T-helper 9 cell (primary cell): ENCODE measurements at regions not wholly inside any gene's neighbourhood (a gene's known extent, or its start where the extent isn't known, plus 50 kb on each side); places are given as distances from the start of the nearest gene placed in this dataset.

Experiments
- DNase-seq: peaks from one replicate; pipeline ENCODE4 v3.0.0-alpha.2; 2020

DNA sequence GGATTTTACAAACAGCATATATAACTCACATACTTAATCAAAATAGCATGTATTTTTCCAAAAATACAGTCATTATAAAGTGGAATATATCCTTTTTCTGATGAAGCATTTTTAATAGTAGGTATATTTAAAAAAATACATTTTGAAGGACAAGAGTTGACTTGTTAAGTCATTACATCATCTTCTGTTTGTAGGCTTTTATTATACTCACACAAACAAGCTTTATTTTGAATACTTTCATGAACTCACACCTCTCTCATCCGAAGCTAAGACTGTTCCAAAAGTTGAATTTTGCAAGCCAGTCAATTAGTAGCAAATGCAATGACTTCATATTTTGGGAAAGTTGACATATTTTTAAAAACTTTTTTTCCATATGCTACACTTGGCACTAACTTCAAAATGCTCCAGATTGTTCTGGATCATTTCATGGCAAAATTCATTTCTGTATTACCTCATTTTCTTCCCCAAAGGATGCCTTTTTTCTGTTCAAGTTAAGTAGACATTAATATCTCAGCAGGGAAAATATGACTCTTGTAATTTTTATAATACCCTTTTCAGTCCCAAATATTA is 68.5 kb upstream of the WDR75 start:
- no peak for DNase-seq

DNA sequence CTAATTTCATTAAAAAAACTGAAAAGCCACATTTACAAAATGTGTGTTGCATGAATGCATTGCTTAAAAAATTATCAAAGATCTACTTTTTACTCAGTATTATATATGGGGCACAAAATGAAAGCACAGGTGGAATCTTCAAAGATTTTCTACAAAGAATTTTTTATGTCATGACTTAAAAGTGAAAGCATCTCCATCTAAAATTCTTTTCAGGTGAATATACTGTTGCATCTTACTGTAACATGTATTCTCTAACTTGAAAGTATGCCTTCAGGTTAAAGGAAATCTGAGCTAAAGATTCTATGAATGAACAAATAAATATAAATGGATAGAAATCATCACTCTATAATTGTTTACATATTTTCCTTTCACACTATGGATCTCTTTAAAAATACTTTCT is 66.8 kb upstream of the WDR75 start:
- no peak for DNase-seq

DNA sequence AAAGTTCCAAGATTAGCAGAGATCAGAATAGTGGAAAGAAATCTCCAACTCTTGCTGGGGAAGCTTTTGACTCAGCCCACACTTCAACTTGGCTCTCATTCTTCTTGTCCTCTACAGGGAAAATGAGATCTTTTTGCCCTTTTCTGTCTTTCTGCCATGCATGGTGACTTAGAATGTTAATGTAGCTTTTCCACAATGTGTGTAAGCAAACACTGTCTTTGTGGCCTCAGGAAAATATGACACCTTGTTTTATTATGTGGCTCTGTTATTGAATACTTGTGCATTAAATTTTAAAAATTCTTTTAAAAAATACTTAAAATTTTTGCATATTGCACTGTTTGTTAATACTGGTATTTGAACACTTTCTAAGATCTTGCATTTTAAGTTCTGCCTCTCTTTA is 65.4 kb upstream of the WDR75 start:
- no peak for DNase-seq

DNA sequence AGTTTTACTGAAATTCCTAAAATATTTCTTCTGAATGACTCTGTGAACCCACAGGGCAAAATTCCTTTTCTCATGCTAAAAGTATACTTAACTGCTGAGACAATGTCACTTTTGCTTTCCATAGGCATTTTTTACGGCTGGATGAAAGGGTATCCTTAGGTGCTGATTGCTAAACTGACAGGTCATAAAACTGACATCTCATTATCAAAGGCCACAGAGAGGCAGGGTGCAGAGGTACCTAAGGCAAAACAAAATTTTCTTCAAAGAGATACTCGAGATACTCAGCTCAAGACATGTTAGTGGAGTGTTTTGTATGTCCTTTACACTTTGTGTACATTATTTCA is 62.0 kb upstream of the WDR75 start:
- DNase-seq = no peak

DNA sequence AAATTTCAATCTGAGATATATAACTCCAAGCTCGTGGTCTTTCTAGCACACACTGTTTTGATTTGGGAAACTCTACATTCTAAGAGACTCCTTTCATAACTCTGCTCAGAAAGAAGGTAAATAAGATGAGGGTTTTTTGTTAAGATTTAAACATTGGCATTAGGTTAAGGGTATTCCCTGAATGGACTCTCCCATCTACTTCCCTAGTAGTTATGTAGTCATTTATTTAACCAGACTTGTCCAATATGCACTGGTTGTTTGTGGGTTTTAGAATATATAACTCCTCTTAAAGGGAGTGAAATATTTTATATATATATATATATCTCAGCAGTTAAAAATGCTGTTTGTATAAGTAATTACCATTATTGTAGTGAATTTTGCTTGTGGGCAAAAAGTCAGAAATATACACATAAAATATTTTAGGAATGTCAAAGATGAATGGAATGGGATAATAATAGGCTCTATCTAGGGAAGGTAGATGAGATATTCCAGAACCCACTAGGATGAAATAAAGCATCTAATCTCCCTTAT is 61.5 kb upstream of the WDR75 start:
- DNase-seq = no peak

DNA sequence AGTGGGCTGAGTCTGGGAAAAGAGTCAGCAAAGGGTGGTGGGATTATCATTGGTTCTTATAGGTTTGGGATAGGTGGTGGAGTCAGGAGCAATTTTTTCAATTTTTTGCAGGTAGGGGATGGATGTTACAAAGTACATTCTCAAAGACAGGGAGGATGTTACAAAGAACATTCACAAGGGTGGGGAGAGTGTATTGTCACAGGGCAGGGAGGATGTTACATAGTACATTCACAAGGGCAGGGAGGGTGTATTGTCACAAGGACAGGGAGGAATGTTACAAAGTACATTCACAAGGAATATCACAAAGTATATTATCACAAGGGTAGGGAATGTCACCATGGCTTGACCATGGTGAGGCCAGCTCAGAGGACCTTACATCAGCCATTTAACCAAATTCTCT is 58.6 kb upstream of the WDR75 start:
- DNase-seq = no peak

DNA sequence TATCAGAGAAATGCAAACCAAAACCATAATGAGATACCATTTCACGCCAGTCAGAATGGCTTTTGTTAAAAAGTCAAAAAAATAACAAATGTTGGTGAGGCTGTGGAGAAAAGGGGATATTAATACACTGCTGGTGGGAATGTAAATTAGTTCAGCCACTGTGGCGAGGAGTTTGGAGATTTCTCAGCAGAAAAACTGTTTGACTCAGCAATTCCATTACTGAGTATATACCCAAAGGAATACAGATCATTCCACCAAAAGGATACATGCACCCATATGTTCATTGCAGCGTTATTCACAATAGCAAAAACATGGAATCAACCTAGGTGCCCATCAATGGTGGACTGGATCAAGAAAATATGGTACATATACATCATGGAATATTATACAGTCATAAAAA is 54.5 kb upstream of the WDR75 start:
- no peak for DNase-seq

DNA sequence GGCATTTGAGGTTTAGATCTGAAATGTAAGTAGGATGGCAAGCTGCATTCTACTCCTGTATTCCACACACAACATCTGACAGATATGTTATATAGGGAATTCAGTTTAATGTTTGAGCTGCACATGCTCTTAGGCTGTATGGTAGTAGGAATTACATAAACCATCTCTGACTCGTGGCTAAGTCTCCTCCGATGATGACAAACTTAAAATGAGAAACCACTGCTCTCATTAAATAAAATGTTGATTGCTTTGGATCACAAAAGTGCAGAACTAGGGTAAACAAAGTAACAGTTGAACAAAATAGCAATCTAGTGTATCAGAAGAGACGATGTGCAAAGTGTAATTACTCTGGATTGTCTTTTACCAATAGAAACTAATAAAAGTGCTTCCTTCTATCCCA is 50.1 kb upstream of the WDR75 start:
- DNase-seq = no peak
